ENCODE measurements at regions not wholly inside any gene's neighbourhood (a gene's known extent, or its start where the extent isn't known, plus 50 kb on each side); places are given as distances from the start of the nearest gene placed in this dataset.

GRCh38 chr5:124932791-124933600, 186.6 kb upstream of the ZNF608 start:
- Mint-ChIP-seq H3K4me3 (no peak overlapping the region), H3K9me3 (peaks cover 5% of the 10 kb centered on the region), H3K27ac (ENCODE audit: unreplicated experiment) (no peak overlapping the region), H3K27me3 (ENCODE audit: low read depth) (no peaks in the 10 kb centered on the region), H3K36me3 (ENCODE audit: low read depth) (no peaks in the 10 kb centered on the region), H3K4me1 (peaks cover 4% of the 10 kb centered on the region)
- DNase-seq (ENCODE audit: low read depth, low spot score), result no peak
- no peak for TF ChIP-seq CTCF (conservative IDR thresholded peaks at IDR 0.05)

DNA sequence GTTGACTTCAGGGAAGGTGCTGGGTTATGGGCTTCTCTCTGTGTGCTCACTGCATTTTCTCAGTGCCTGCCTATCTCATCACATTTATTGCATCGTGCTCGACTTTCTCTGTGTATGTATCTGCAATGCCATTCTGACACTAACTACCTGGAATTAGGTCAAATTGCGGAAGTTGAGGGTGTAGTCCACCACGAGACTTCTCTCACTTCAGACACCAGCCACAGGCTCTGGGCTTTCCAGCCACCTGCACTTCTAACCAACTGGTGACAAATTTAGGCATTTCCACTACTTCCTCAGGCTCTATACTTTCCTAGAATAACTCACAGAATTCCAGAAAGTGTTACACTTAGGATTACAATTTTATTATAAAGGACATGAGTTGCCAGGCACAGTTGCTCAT, 188.6 kb upstream of the ZNF608 start:
- H3K27me3 Mint-ChIP-seq (ENCODE audit: low read depth), result no peaks in the 10 kb centered on the region
- H3K27ac Mint-ChIP-seq (ENCODE audit: unreplicated experiment), result peak overlapping the region; percentile 43
- TF ChIP-seq CTCF (conservative IDR thresholded peaks at IDR 0.05), result no peak
- H3K4me1 Mint-ChIP-seq, result peaks cover 16% of the 10 kb centered on the region
- no peak overlapping the region for H3K4me3 Mint-ChIP-seq
- no peaks in the 10 kb centered on the region for H3K36me3 Mint-ChIP-seq (ENCODE audit: low read depth)
- DNase-seq (ENCODE audit: low read depth, low spot score), result no peak
- peaks cover 2% of the 10 kb centered on the region for H3K9me3 Mint-ChIP-seq

GRCh38 chr5:124936626-124936933, 190.1 kb upstream of the ZNF608 start:
- no peak for DNase-seq (ENCODE audit: low read depth, low spot score)
- Mint-ChIP-seq H3K9me3 (peaks cover 10% of the 10 kb centered on the region), H3K4me3 (no peak overlapping the region), H3K36me3 (ENCODE audit: low read depth) (peaks cover 9% of the 10 kb centered on the region), H3K27ac (ENCODE audit: unreplicated experiment) (no peak overlapping the region), H3K4me1 (peaks cover 24% of the 10 kb centered on the region), H3K27me3 (ENCODE audit: low read depth) (no peaks in the 10 kb centered on the region)
- TF ChIP-seq CTCF (conservative IDR thresholded peaks at IDR 0.05), result no peak

DNA sequence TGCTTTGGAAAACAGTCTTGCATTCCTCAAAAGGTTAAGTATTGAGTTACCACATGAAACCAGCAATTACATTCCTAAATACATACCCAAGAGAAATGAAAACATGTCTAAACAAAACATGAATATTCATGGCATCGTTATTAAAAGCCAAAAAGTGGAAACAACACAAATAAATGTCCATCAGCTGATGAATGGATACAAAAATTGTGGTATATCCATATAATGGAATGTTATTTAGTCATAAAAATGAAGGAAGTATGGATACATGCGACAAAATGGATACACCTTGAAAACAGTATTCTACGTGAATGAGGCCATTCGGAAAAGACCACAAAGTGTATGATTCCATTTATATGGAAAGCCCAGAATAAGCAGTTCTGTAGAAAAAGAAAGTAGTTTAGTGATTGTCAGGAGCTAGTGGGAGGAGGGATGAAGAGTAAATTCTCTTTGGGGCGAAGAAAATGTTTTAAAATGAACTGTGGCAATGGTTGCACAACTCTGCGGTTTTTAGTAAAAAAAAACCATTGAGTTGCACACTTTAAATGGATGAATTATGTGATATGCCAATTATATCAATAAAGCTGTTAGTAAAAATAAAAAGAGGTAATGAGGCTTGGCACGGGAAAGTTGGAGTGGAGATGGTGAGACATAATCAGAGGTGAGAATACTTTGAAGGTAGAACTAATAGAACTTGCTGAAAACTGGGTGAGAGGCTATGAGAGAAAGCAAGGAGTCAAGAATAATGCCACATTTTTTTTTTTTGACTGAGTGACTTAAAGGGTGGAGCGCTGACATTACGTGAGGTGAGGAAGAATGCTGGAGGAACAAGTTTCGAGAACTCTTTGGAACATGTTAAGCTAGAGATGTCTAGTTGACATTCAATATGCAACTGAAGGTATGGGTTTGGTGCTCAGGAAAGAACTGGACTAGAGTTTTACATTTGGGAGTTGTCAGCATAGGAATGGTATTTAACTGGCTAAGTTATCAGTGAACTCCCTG, 194.9 kb upstream of the ZNF608 start:
- peaks cover 12% of the 10 kb centered on the region for H3K9me3 Mint-ChIP-seq
- H3K27me3 Mint-ChIP-seq (ENCODE audit: low read depth), result no peaks in the 10 kb centered on the region
- H3K4me1 Mint-ChIP-seq, result peaks cover 31% of the 10 kb centered on the region
- no peak overlapping the region for H3K4me3 Mint-ChIP-seq
- no peak for DNase-seq (ENCODE audit: low read depth, low spot score)
- H3K36me3 Mint-ChIP-seq (ENCODE audit: low read depth), result peaks cover 11% of the 10 kb centered on the region
- no peak for TF ChIP-seq CTCF (conservative IDR thresholded peaks at IDR 0.05)
- peak overlapping the region; percentile 72 for H3K27ac Mint-ChIP-seq (ENCODE audit: unreplicated experiment)

- Mint-ChIP-seq H3K27ac (ENCODE audit: unreplicated experiment) (no peak overlapping the region), H3K4me3 (no peak overlapping the region), H3K4me1 (peaks cover 37% of the 10 kb centered on the region), H3K27me3 (ENCODE audit: low read depth) (no peaks in the 10 kb centered on the region), H3K36me3 (ENCODE audit: low read depth) (peaks cover 2% of the 10 kb centered on the region), H3K9me3 (peaks cover 2% of the 10 kb centered on the region)
- no peak for DNase-seq (ENCODE audit: low read depth, low spot score)
- no peak for TF ChIP-seq CTCF (conservative IDR thresholded peaks at IDR 0.05)
Observed at GRCh38 chr5:124948062-124948753, 201.8 kb upstream of the ZNF608 start.

Measured in neural crest cell (in vitro differentiated cells).